K562 (cell line): ENCODE measurements at regions not wholly inside any gene's neighbourhood (a gene's known extent, or its start where the extent isn't known, plus 50 kb on each side); places are given as distances from the start of the nearest gene placed in this dataset.

Experiments
- BMI1 ChIP-seq: fragments of 150-350 bp; IDR thresholded peaks from 2 replicates; pipeline ENCODE4 v1.6.1; 2014; ENCODE audit warnings: low read length
- BRF1 ChIP-seq: IDR thresholded peaks from 3 replicates; pipeline ENCODE4 v1.6.1; 2011; ENCODE audit warnings: borderline replicate concordance, mild to moderate bottlenecking; ENCODE audit not compliant: insufficient read length; ENCODE audit errors: extremely low read depth
- CHD1 ChIP-seq: fragments of 200-600 bp; sonication (generic); IDR thresholded peaks from one replicate; pipeline ENCODE4 v1.6.1; 2012; ENCODE audit warnings: mild to moderate bottlenecking, moderate library complexity, low read length, inconsistent platforms
- CHD7 ChIP-seq: fragments of 200-600 bp; sonication (generic); IDR thresholded peaks from one replicate; pipeline ENCODE4 v1.6.1; 2012; ENCODE audit warnings: mild to moderate bottlenecking, low read depth, low read length, inconsistent platforms
- E2F5 ChIP-seq: sonication (generic); formaldehyde crosslinking; IDR thresholded peaks from 2 replicates; pipeline ENCODE4 v1.8.0; 2022; ENCODE audit warnings: mild to moderate bottlenecking, missing genetic modification reagents
- EP400 ChIP-seq: fragments of 450-650 bp; IDR thresholded peaks from 2 replicates; pipeline ENCODE4 v1.6.1; 2017; ENCODE audit warnings: antibody characterized with exemption, mild to moderate bottlenecking, moderate library complexity
- GATAD2B ChIP-seq: fragments of 450-650 bp; IDR thresholded peaks from 2 replicates; pipeline ENCODE4 v1.6.1; 2017; ENCODE audit warnings: mild to moderate bottlenecking, borderline replicate concordance
- GTF2F1 ChIP-seq: IDR thresholded peaks from 2 replicates; pipeline ENCODE4 v1.6.1; 2011; ENCODE audit warnings: low read depth, low read length, improper control_type of control experiment
- HDGF ChIP-seq: fragments of 450-650 bp; IDR thresholded peaks from 2 replicates; pipeline ENCODE4 v1.6.1; 2016
- OTX1 ChIP-seq: fragments of 450-650 bp; formaldehyde crosslinking; IDR thresholded peaks from 2 replicates; pipeline ENCODE4 v1.4.0; 2022; ENCODE audit warnings: mild to moderate bottlenecking
- RBM25 ChIP-seq: fragments of 200-400 bp; formaldehyde crosslinking; IDR thresholded peaks from 2 replicates; pipeline ENCODE4 v1.6.1; 2018; ENCODE audit warnings: low read length, low read depth, moderate library complexity; ENCODE audit not compliant: severe bottlenecking
- SAFB2 ChIP-seq: fragments of 200-400 bp; formaldehyde crosslinking; IDR thresholded peaks from 2 replicates; pipeline ENCODE4 v1.6.1; 2018; ENCODE audit warnings: borderline replicate concordance, low read length, low read depth, moderate library complexity; ENCODE audit not compliant: severe bottlenecking
- TEAD4 ChIP-seq, 2 experiments: sonication (generic) in 1 of 2; formaldehyde crosslinking in 1 of 2; IDR thresholded peaks; 2 replicates each; pipeline versions ENCODE4 v1.6.1 to v1.8.0; 2012 to 2022; ENCODE audit warnings: borderline replicate concordance in 1 of 2, inconsistent platforms in 1 of 2, low read length in 1 of 2, mild to moderate bottlenecking in 1 of 2, missing genetic modification reagents in 1 of 2
- ZKSCAN8 ChIP-seq: fragments of 200-800 bp; sonication (Bioruptor generic); IDR thresholded peaks from 2 replicates; pipeline ENCODE4 v1.6.1; 2016; ENCODE audit warnings: missing genetic modification characterization, missing compliant biosample characterization
- TF ChIP-seq, protein P1 (sequence below): fragments of 200-800 bp; sonication (Bioruptor generic); IDR thresholded peaks from 2 replicates; pipeline ENCODE4 v1.6.1; 2017; ENCODE audit warnings: missing genetic modification characterization, missing compliant biosample characterization

GRCh38 chr17:36721560-36722120 is 120.3 kb downstream of the MRM1 start (continued):
- TF ChIP-seq GTF2F1: no peak
- TF ChIP-seq CHD7: no peak
- TF ChIP-seq BRF1: no peak
- TF ChIP-seq ZKSCAN8 (CRISPR knock-in tag): no peak
- TF ChIP-seq CHD1: peak; percentile 69
- TF ChIP-seq RBM25: no peak
- no peak for TF ChIP-seq E2F5 (CRISPR knock-in tag)
- peak; percentile 58; the same call in 1 of the 2 replicates for TF ChIP-seq HDGF
- no peak for TF ChIP-seq TEAD4 (IDR thresholded peaks at IDR 0.05; ENCODE audit: low read length)
- no peak for TF ChIP-seq TEAD4 (CRISPR knock-in tag; IDR thresholded peaks at IDR 0.05; ENCODE audit: borderline replicate concordance)
- TF ChIP-seq GATAD2B: no peak
- no peak for TF ChIP-seq EP400
- TF ChIP-seq, protein P1, sequence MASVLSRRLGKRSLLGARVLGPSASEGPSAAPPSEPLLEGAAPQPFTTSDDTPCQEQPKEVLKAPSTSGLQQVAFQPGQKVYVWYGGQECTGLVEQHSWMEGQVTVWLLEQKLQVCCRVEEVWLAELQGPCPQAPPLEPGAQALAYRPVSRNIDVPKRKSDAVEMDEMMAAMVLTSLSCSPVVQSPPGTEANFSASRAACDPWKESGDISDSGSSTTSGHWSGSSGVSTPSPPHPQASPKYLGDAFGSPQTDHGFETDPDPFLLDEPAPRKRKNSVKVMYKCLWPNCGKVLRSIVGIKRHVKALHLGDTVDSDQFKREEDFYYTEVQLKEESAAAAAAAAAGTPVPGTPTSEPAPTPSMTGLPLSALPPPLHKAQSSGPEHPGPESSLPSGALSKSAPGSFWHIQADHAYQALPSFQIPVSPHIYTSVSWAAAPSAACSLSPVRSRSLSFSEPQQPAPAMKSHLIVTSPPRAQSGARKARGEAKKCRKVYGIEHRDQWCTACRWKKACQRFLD (CRISPR knock-in tag): 0 out of 2 replicates have a peak, but pooled peaks have one; percentile 14
- TF ChIP-seq SAFB2: no peak
- no peak for TF ChIP-seq BMI1
- TF ChIP-seq OTX1: no peak
